Chondrocyte (in vitro differentiated cells): ENCODE measurements at regions not wholly inside any gene's neighbourhood (a gene's known extent, or its start where the extent isn't known, plus 50 kb on each side); places are given as distances from the start of the nearest gene placed in this dataset.

Experiments
- DNase-seq: peaks from one replicate; pipeline ENCODE4 v3.0.0; 2021; ENCODE audit warnings: mixed read lengths, low spot score
- H3K27ac Mint-ChIP-seq: one replicate; pipeline ENCODE4 v1.8.0; 2021; ENCODE audit warnings: mild to moderate bottlenecking, moderate library complexity, mixed read lengths; ENCODE audit not compliant: unreplicated experiment
- H3K27me3 Mint-ChIP-seq: 2 replicates; pipeline ENCODE4 v1.8.0; 2021; ENCODE audit warnings: low read depth, mixed read lengths
- H3K36me3 Mint-ChIP-seq: 2 replicates; pipeline ENCODE4 v1.8.0; 2021; ENCODE audit warnings: low read depth, mixed read lengths
- H3K4me1 Mint-ChIP-seq: 2 replicates; pipeline ENCODE4 v1.8.0; 2021; ENCODE audit warnings: low read depth, mild to moderate bottlenecking, mixed read lengths
- H3K4me3 Mint-ChIP-seq: one replicate; pipeline ENCODE4 v1.8.0; 2021; ENCODE audit warnings: mild to moderate bottlenecking, moderate library complexity, mixed read lengths; ENCODE audit not compliant: unreplicated experiment
- H3K9me3 Mint-ChIP-seq: 2 replicates; pipeline ENCODE4 v1.8.0; 2021; ENCODE audit warnings: low read depth, mixed read lengths
- CTCF ChIP-seq: fragments of 200-600 bp; sonication (generic); IDR thresholded peaks from 2 replicates; pipeline ENCODE4 v1.5.0; 2021; ENCODE audit warnings: antibody characterized with exemption, mild to moderate bottlenecking, moderate library complexity

DNA sequence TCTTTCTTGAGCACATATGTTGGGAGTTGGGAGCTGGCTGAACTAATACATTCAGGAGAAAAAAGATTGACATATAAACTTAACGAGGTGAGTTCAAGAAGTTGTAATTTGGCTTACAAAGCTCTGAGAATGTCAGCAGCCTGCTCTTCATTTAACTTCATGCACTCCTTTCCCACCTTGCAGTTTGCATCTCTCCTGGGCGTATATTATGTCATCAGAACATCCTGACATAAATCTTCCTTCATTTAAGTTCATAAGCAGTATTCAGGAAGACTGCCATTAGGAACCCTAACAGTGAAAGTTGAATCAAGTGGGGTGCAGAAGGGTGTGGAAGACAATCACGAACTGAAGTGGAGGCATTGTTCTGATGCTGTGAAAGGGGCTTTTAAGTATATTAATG lies 288.1 kb downstream of the ARPP21 start:
- no peaks in the 10 kb centered on the region for H3K4me1 Mint-ChIP-seq
- no peaks in the 10 kb centered on the region for H3K36me3 Mint-ChIP-seq
- H3K27ac Mint-ChIP-seq, result no peak overlapping the region

DNA sequence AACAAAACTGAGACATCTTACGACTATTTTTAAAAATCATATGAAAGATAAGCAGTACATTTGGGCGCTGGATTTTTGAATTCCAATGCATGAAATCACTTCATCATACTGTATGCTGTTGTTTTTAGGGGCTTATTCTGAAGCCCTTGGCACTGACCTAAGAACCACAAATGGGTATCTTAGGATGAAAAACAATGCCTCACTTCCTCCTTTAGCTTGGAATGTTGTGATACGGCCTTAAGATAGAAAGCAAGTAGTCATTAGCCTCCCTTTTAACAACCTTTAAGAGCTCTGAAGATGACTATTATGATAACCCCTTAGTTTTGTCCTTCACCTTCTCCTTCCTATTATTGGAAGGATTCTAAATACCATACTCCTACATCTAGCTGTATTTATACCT lies 289.8 kb downstream of the ARPP21 start:
- no peaks in the 10 kb centered on the region for H3K27me3 Mint-ChIP-seq
- no peak for TF ChIP-seq CTCF
- peaks cover 6% of the 10 kb centered on the region for H3K4me1 Mint-ChIP-seq
- DNase-seq, result no peak
- no peaks in the 10 kb centered on the region for H3K36me3 Mint-ChIP-seq
- no peak overlapping the region for H3K27ac Mint-ChIP-seq
- no peaks in the 10 kb centered on the region for H3K9me3 Mint-ChIP-seq
- H3K4me3 Mint-ChIP-seq, result no peak overlapping the region

More for the DNA sequence above, 288.1 kb downstream of the ARPP21 start:
- Mint-ChIP-seq H3K9me3 (no peaks in the 10 kb centered on the region), H3K4me3 (no peak overlapping the region), H3K27me3 (no peaks in the 10 kb centered on the region)
- DNase-seq, result no peak
- TF ChIP-seq CTCF, result no peak

- Mint-ChIP-seq H3K4me1 (peaks cover 6% of the 10 kb centered on the region), H3K4me3 (no peak overlapping the region), H3K9me3 (no peaks in the 10 kb centered on the region), H3K27ac (no peak overlapping the region), H3K36me3 (no peaks in the 10 kb centered on the region), H3K27me3 (no peaks in the 10 kb centered on the region)
- no peak for TF ChIP-seq CTCF
- DNase-seq, result no peak
Measured at GRCh38 chr3:35931867-35932266, 292.5 kb downstream of the ARPP21 start.

DNA sequence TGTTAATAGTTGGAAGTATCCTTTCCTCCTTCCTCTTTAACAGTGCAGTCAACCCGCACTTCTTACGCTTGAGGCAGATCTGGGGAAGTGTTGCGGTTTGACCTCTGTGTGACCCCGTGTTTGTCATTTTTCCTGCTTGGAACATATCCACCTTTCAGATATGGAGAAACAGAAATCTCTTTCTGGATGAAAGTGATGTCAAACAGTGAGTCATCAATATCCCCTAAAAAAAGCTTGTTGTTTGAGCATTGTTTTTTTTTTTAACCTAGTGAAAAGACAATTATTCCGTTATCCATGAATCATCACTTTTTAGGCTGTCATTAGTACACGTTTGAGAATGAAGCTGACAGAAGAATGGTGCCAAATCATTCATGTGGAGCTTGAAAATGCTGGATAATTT lies 293.7 kb downstream of the ARPP21 start:
- no peak for DNase-seq
- no peaks in the 10 kb centered on the region for H3K9me3 Mint-ChIP-seq
- no peak for TF ChIP-seq CTCF
- no peak overlapping the region for H3K27ac Mint-ChIP-seq
- no peaks in the 10 kb centered on the region for H3K36me3 Mint-ChIP-seq
- peaks cover 6% of the 10 kb centered on the region for H3K4me1 Mint-ChIP-seq
- no peaks in the 10 kb centered on the region for H3K27me3 Mint-ChIP-seq
- H3K4me3 Mint-ChIP-seq, result no peak overlapping the region

DNA sequence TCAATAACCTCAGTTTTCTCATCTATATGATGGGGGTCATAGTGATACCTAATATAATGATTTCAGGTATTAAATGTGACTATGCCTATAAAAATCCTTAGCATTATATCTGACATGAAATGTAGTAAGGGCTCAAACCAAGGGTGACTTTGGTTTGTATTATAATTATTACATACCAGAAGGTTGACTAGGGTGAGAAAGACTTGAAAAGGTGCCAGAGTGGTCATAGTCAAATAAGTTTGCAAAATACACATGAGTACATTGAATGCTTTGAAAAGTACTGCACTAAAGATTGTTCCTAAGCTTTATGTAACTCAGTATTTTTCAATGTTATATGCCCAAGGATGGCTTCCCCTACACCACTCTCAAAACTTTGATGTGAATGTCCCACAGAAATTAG lies 297.2 kb downstream of the ARPP21 start:
- Mint-ChIP-seq H3K9me3 (no peaks in the 10 kb centered on the region), H3K36me3 (no peaks in the 10 kb centered on the region), H3K4me3 (no peak overlapping the region), H3K27ac (no peak overlapping the region), H3K27me3 (no peaks in the 10 kb centered on the region), H3K4me1 (peaks cover 6% of the 10 kb centered on the region)
- DNase-seq, result no peak
- TF ChIP-seq CTCF, result no peak
